IMR-90 (cell line): ENCODE measurements at regions not wholly inside any gene's neighbourhood (a gene's known extent, or its start where the extent isn't known, plus 50 kb on each side); places are given as distances from the start of the nearest gene placed in this dataset.

Experiments
- ATAC-seq: fragments of 200-7000 bp; cut with Tn5 transposase; 2 replicates; pipeline ENCODE4 v1.9.1; 2020; ENCODE audit warnings: low read depth, mild to moderate bottlenecking, moderate library complexity
- BruUV-seq: library from RNA; stranded (reverse); fragments of 400-500 nt; replicated peaks from 2 replicates; lab custom pipeline; 2021; lab: Mats Ljungman, UMichigan
- CTCF ChIA-PET: fragments of 300-600 bp; formaldehyde crosslinking; extraction: SDS; loops from one replicate; lab custom pipeline; 2021; ENCODE audit warnings: antibody characterized with exemption; lab: Yijun Ruan, JAX
- POLR2A ChIA-PET: fragments of 300-600 bp; sonication (Branson Sonifier 250); formaldehyde crosslinking; loops from one replicate; lab custom pipeline; 2022; ENCODE audit warnings: antibody characterized with exemption; ENCODE audit not compliant: unreplicated experiment; lab: Charles Lee
- DNase-seq: peaks from one replicate; pipeline ENCODE4 v3.0.0; 2013
- H2AFZ ChIP-seq: replicated peaks from 2 replicates; pipeline ENCODE3; 2013; ENCODE audit warnings: low read length, mild to moderate bottlenecking; ENCODE audit not compliant: poor library complexity
- H2AK5ac ChIP-seq: 2 replicates; pipeline ENCODE4 v1.6.1; 2013; ENCODE audit warnings: low read depth, low read length, inconsistent platforms
- H2AK9ac ChIP-seq: replicated peaks from 2 replicates; pipeline ENCODE3; 2013; ENCODE audit warnings: mild to moderate bottlenecking, low read depth, low read length, moderate library complexity; ENCODE audit not compliant: poor library complexity
- H2BK120ac ChIP-seq: 2 replicates; pipeline ENCODE4 v1.6.1; 2013; ENCODE audit warnings: low read depth, low read length, inconsistent platforms
- H2BK15ac ChIP-seq: 3 replicates; pipeline ENCODE4 v1.6.1; 2013; ENCODE audit warnings: low read depth, low read length, inconsistent platforms
- H2BK20ac ChIP-seq: 2 replicates; pipeline ENCODE4 v1.6.1; 2013; ENCODE audit warnings: low read depth, mild to moderate bottlenecking, inconsistent platforms, low read length, moderate library complexity
- H2BK5ac ChIP-seq: 2 replicates; pipeline ENCODE4 v1.6.1; 2013; ENCODE audit warnings: mild to moderate bottlenecking, low read depth, low read length, inconsistent platforms; ENCODE audit not compliant: poor library complexity, severe bottlenecking
- H3K14ac ChIP-seq: replicated peaks from 2 replicates; pipeline ENCODE4 v1.6.1; 2013; ENCODE audit warnings: low read depth, low read length, inconsistent platforms
- H3K18ac ChIP-seq: 2 replicates; pipeline ENCODE4 v1.6.1; 2013; ENCODE audit warnings: low read depth, low read length, control low read depth
- H3K23ac ChIP-seq: 2 replicates; pipeline ENCODE4 v1.6.1; 2013; ENCODE audit warnings: low read depth, low read length, inconsistent platforms
- H3K27ac ChIP-seq: 2 replicates; pipeline ENCODE4 v1.5.1; 2013; ENCODE audit warnings: mild to moderate bottlenecking, control low read depth, low read length; ENCODE audit not compliant: insufficient read depth
- H3K27me3 ChIP-seq: 2 replicates; pipeline ENCODE4 v1.6.1; 2013; ENCODE audit warnings: low read length; ENCODE audit not compliant: control insufficient read depth, insufficient read depth
- H3K36me3 ChIP-seq: 2 replicates; pipeline ENCODE4 v1.6.1; 2013; ENCODE audit warnings: low read length, mixed read lengths; ENCODE audit not compliant: control insufficient read depth, insufficient read depth
- H3K4ac ChIP-seq: 2 replicates; pipeline ENCODE4 v1.6.1; 2013; ENCODE audit warnings: low read depth, low read length, inconsistent platforms
- H3K4me1 ChIP-seq: 2 replicates; pipeline ENCODE4 v1.6.1; 2013; ENCODE audit warnings: low read length, mixed read lengths; ENCODE audit not compliant: control insufficient read depth, insufficient read depth
- H3K4me2 ChIP-seq: 2 replicates; pipeline ENCODE4 v1.6.1; 2013; ENCODE audit warnings: low read depth, mild to moderate bottlenecking, control low read depth, low read length, moderate library complexity
- H3K4me3 ChIP-seq: 2 replicates; pipeline ENCODE4 v1.5.1; 2013; ENCODE audit warnings: low read depth, mild to moderate bottlenecking, control low read depth, low read length, moderate library complexity; ENCODE audit not compliant: insufficient read depth
- H3K56ac ChIP-seq: 2 replicates; pipeline ENCODE4 v1.6.1; 2013; ENCODE audit warnings: low read length, inconsistent platforms; ENCODE audit not compliant: insufficient read depth; ENCODE audit errors: extremely low read depth
- H3K79me1 ChIP-seq, 2 experiments: 2 replicates each; pipeline ENCODE4 v1.6.1; 2013; ENCODE audit warnings: low read length in 2 of 2, inconsistent platforms in 1 of 2, low read depth in 1 of 2
- H3K9ac ChIP-seq: 2 replicates; pipeline ENCODE4 v1.6.1; 2013; ENCODE audit warnings: low read depth, low read length, control low read depth
- H3K9me1 ChIP-seq: 2 replicates; pipeline ENCODE4 v1.6.1; 2013; ENCODE audit warnings: low read length, inconsistent platforms; ENCODE audit not compliant: insufficient read depth
- H3K9me3 ChIP-seq: 2 replicates; pipeline ENCODE4 v1.6.1; 2013; ENCODE audit warnings: low read length; ENCODE audit not compliant: control insufficient read depth, insufficient read depth
- H4K20me1 ChIP-seq: 2 replicates; pipeline ENCODE4 v1.6.1; 2013; ENCODE audit warnings: low read length, inconsistent platforms; ENCODE audit not compliant: insufficient read depth
- H4K5ac ChIP-seq: 2 replicates; pipeline ENCODE4 v1.6.1; 2013; ENCODE audit warnings: mild to moderate bottlenecking, low read depth, low read length, control low read depth
- H4K8ac ChIP-seq, 2 experiments: 2 replicates each; pipeline ENCODE4 v1.6.1; 2013; ENCODE audit warnings: low read depth in 2 of 2, low read length in 2 of 2, control low read depth in 1 of 2, inconsistent platforms in 1 of 2
- H4K91ac ChIP-seq: 2 replicates; pipeline ENCODE4 v1.6.1; 2013; ENCODE audit warnings: low read depth, low read length, inconsistent platforms; ENCODE audit not compliant: insufficient read depth
- CHD1 ChIP-seq: IDR thresholded peaks from 2 replicates; pipeline ENCODE4 v1.6.1; 2012; ENCODE audit warnings: low read depth, low read length, improper control_type of control experiment
- ELK1 ChIP-seq: fragments of 150-350 bp; IDR thresholded peaks from 2 replicates; pipeline ENCODE4 v1.6.1; 2016; ENCODE audit warnings: low read depth, mild to moderate bottlenecking, low read length, moderate library complexity, borderline replicate concordance
- FOS ChIP-seq: fragments of 150-350 bp; IDR thresholded peaks from 2 replicates; pipeline ENCODE4 v1.6.1; 2016; ENCODE audit warnings: low read depth, low read length
- MAFK ChIP-seq: IDR thresholded peaks from 2 replicates; pipeline ENCODE4 v1.6.1; 2012; ENCODE audit warnings: low read depth, low read length, improper control_type of control experiment
- RCOR1 ChIP-seq: IDR thresholded peaks from 2 replicates; pipeline ENCODE4 v1.6.1; 2012; ENCODE audit warnings: mild to moderate bottlenecking, low read length, improper control_type of control experiment; ENCODE audit not compliant: insufficient replicate concordance
- WGBS, 2 experiments: methylation state at CpG; one replicate each; pipeline versions ENCODE4 v1.1.5 to v1.1.7; 2013; ENCODE audit warnings: missing lambda C conversion rate in 2 of 2; ENCODE audit not compliant: insufficient read length in 1 of 2; ENCODE audit errors: extremely low coverage in 2 of 2; 5-methylcytosine and 5-hydroxymethylcytosine counted together
- dilution Hi-C: fragments of 300-500 bp; cut with HindIII; formaldehyde crosslinking; loops from one replicate; pipeline ENCODE4 v1.14.3; 2018; ENCODE audit warnings: low sequenced_read_pairs; ENCODE audit not compliant: unreplicated experiment
- in situ Hi-C: fragments of 300-500 bp; cut with MboI; formaldehyde crosslinking; loops from 3 replicates; pipeline ENCODE4 v1.14.3; 2019; ENCODE audit warnings: low sequenced_read_pairs, inconsistent platforms, mixed read lengths
- intact Hi-C: fragments of 100-400 bp; cut with micrococcal nuclease; formaldehyde crosslinking; loops from 2 replicates; pipeline ENCODE4 v1.10.0; 2022
- TF ChIP-seq, protein P1 (sequence below): conservative IDR thresholded peaks from 2 replicates; pipeline ENCODE4 v1.5.1; 2012; ENCODE audit warnings: mild to moderate bottlenecking, low read depth, low read length, improper control_type of control experiment

DNA sequence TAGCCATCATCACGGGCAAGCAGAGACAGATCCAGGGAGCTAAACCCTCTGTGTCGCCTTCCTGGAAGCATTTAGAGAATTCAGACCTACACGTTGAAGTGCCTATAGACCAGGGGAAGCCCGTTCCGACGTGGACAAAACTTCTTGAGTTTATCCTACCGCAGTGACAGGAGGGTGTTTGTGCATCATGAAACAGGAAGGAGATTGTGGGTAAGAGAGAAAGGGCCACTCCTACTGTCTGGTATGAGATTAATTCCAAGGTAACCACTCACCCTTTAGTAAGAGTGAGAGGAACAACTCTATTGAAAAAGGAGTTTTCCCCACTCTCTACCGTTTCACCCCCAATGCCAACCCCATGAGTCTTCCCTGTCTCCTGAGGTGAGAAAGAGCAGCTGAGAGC is 133.7 kb downstream of the TFAP2C start:
- no peak for ATAC-seq
- BruUV-seq, result no TSS peak

More for the DNA sequence above, 133.7 kb downstream of the TFAP2C start:
- H3K27me3 ChIP-seq, result peaks cover 2% of the 10 kb centered on the region; the same call in 1 of the 2 replicates
- no peak overlapping the region for H3K56ac ChIP-seq
- intact Hi-C loops (no loop called here), dilution Hi-C loops (no loop called here), in situ Hi-C loops (no loop called here)
- no peak overlapping the region for H3K4ac ChIP-seq
- H3K9ac ChIP-seq, result no peak overlapping the region
- ChIA-PET CTCF (no interaction called here), POLR2A (no interaction called here)
- H4K20me1 ChIP-seq, result no peaks in the 10 kb centered on the region
- H3K4me3 ChIP-seq, result no peak overlapping the region
- no peak overlapping the region for H2AFZ ChIP-seq
- no peak overlapping the region for H2BK120ac ChIP-seq
- H2AK5ac ChIP-seq, result no peak overlapping the region
- H3K23ac ChIP-seq, result no peak overlapping the region
- H3K9me1 ChIP-seq, result no peaks in the 10 kb centered on the region
- no peak overlapping the region for H4K8ac ChIP-seq
- H4K5ac ChIP-seq, result no peak overlapping the region
- no peak for TF ChIP-seq MAFK
- TF ChIP-seq, protein P1, sequence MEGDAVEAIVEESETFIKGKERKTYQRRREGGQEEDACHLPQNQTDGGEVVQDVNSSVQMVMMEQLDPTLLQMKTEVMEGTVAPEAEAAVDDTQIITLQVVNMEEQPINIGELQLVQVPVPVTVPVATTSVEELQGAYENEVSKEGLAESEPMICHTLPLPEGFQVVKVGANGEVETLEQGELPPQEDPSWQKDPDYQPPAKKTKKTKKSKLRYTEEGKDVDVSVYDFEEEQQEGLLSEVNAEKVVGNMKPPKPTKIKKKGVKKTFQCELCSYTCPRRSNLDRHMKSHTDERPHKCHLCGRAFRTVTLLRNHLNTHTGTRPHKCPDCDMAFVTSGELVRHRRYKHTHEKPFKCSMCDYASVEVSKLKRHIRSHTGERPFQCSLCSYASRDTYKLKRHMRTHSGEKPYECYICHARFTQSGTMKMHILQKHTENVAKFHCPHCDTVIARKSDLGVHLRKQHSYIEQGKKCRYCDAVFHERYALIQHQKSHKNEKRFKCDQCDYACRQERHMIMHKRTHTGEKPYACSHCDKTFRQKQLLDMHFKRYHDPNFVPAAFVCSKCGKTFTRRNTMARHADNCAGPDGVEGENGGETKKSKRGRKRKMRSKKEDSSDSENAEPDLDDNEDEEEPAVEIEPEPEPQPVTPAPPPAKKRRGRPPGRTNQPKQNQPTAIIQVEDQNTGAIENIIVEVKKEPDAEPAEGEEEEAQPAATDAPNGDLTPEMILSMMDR, result no peak
- TF ChIP-seq ELK1, result no peak
- no peak for TF ChIP-seq CHD1
- TF ChIP-seq RCOR1, result no peak
- TF ChIP-seq FOS, result no peak
- WGBS, 2 experiments, result no CpG with 5 or more reads among the region's 8 CpGs
- peaks cover 7% of the 10 kb centered on the region; the same call in 1 of the 2 replicates for H3K9me3 ChIP-seq
- H3K27ac ChIP-seq, result no peak overlapping the region
- no peak for DNase-seq
- H3K4me1 ChIP-seq, result no peaks in the 10 kb centered on the region
- H2AK9ac ChIP-seq, result no peak overlapping the region
- H4K91ac ChIP-seq, result no peak overlapping the region
- no peak overlapping the region for H3K14ac ChIP-seq
- no peak overlapping the region for H3K4me2 ChIP-seq
- H2BK5ac ChIP-seq, result no peak overlapping the region
- H2BK20ac ChIP-seq, result no peak overlapping the region
- no peaks in the 10 kb centered on the region for H3K36me3 ChIP-seq
- no peak overlapping the region for H3K18ac ChIP-seq
- H2BK15ac ChIP-seq, result no peak overlapping the region
- H3K79me1 ChIP-seq, result no peaks in the 10 kb centered on the region
